Keratinocyte (primary cell): ENCODE measurements at regions not wholly inside any gene's neighbourhood (a gene's known extent, or its start where the extent isn't known, plus 50 kb on each side); places are given as distances from the start of the nearest gene placed in this dataset.

Experiments used
- DNase-seq: peaks from one replicate; pipeline ENCODE4 v3.0.0-alpha.2; 2011; ENCODE audit warnings: low read depth, missing footprints, low spot score
- FAIRE-seq: peaks from 2 replicates; lab custom pipeline; 2011; peaks lifted over from hg19 to GRCh38; lab: Jason Lieb, UNC
- H2AFZ ChIP-seq: 2 replicates; pipeline ENCODE4 v1.6.0; 2012; ENCODE audit warnings: low read length, control low read depth, inconsistent platforms; ENCODE audit not compliant: control insufficient read depth
- H3K27ac ChIP-seq: 2 replicates; pipeline ENCODE4 v1.5.1; 2011; ENCODE audit warnings: low read length; ENCODE audit not compliant: control insufficient read depth, insufficient read depth
- H3K27me3 ChIP-seq: 3 replicates; pipeline ENCODE4 v1.6.0; 2011; ENCODE audit warnings: low read length; ENCODE audit not compliant: control insufficient read depth, insufficient read depth; ENCODE audit errors: extremely low read depth
- H3K36me3 ChIP-seq, 2 experiments: 2 replicates in 1 of 2; 3 replicates in 1 of 2; pipeline ENCODE4 v1.5.1; 2011; ENCODE audit warnings: low read length in 2 of 2, mild to moderate bottlenecking in 1 of 2; ENCODE audit not compliant: control insufficient read depth in 2 of 2, insufficient read depth in 2 of 2; ENCODE audit errors: extremely low read depth in 1 of 2
- H3K4me1 ChIP-seq: 3 replicates; pipeline ENCODE4 v1.5.1; 2011; ENCODE audit warnings: low read length; ENCODE audit not compliant: control insufficient read depth, insufficient read depth; ENCODE audit errors: extremely low read depth
- H3K4me2 ChIP-seq: 3 replicates; pipeline ENCODE4 v1.6.0; 2011; ENCODE audit warnings: low read depth, low read length; ENCODE audit not compliant: control insufficient read depth, insufficient read depth; ENCODE audit errors: extremely low read depth
- H3K4me3 ChIP-seq, 3 experiments: fragments of 200-600 bp in 1 of 3; sonication (generic) in 1 of 3; 2 replicates in 2 of 3; 3 replicates in 1 of 3; pipeline ENCODE4 v1.5.1; 2011 to 2016; ENCODE audit warnings: low read length in 3 of 3, mild to moderate bottlenecking in 3 of 3, control low read depth in 2 of 3, inconsistent platforms in 1 of 3, low read depth in 1 of 3, mixed read lengths in 1 of 3, mixed run types in 1 of 3, moderate library complexity in 1 of 3; ENCODE audit not compliant: control insufficient read depth in 2 of 3, insufficient read depth in 2 of 3; ENCODE audit errors: extremely low read depth in 1 of 3
- H3K79me2 ChIP-seq: 2 replicates; pipeline ENCODE4 v1.6.0; 2012; ENCODE audit warnings: low read length; ENCODE audit not compliant: control insufficient read depth, insufficient read depth
- H3K9ac ChIP-seq: 3 replicates; pipeline ENCODE4 v1.6.0; 2011; ENCODE audit warnings: low read length; ENCODE audit not compliant: control insufficient read depth, insufficient read depth; ENCODE audit errors: extremely low read depth
- H3K9me1 ChIP-seq: 3 replicates; pipeline ENCODE4 v1.6.0; 2011; ENCODE audit warnings: low read length; ENCODE audit not compliant: control insufficient read depth, insufficient read depth; ENCODE audit errors: extremely low read depth
- H3K9me3 ChIP-seq: 2 replicates; pipeline ENCODE4 v1.5.1; 2012; ENCODE audit warnings: low read depth, low read length; ENCODE audit not compliant: control insufficient read depth
- H4K20me1 ChIP-seq: 3 replicates; pipeline ENCODE4 v1.6.0; 2011; ENCODE audit warnings: low read length; ENCODE audit not compliant: control insufficient read depth, insufficient read depth; ENCODE audit errors: extremely low read depth
- EZH2 ChIP-seq: IDR thresholded peaks from one replicate; pipeline ENCODE4 v1.6.1; 2012; ENCODE audit warnings: inconsistent platforms, mild to moderate bottlenecking, low read length, moderate library complexity
- dilution Hi-C: fragments of 300-500 bp; cut with MboI; formaldehyde crosslinking; loops from one replicate; pipeline ENCODE4 v1.7.0; 2020; ENCODE audit warnings: low sequenced_read_pairs; ENCODE audit not compliant: extremely low pct_ligation_motif_present
- TF ChIP-seq, protein P1 (sequence below), 3 experiments: IDR thresholded peaks in 1 of 3; conservative IDR thresholded peaks in 1 of 3; optimal IDR thresholded peaks in 1 of 3; 2 replicates in 2 of 3; 3 replicates in 1 of 3; pipeline versions ENCODE3 to v1.5.1; 2011; ENCODE audit warnings: low read length in 3 of 3, mild to moderate bottlenecking in 3 of 3, moderate library complexity in 2 of 3, control low read depth in 1 of 3, inconsistent platforms in 1 of 3; ENCODE audit not compliant: insufficient read depth in 2 of 3; ENCODE audit errors: extremely low read depth in 1 of 3

DNA sequence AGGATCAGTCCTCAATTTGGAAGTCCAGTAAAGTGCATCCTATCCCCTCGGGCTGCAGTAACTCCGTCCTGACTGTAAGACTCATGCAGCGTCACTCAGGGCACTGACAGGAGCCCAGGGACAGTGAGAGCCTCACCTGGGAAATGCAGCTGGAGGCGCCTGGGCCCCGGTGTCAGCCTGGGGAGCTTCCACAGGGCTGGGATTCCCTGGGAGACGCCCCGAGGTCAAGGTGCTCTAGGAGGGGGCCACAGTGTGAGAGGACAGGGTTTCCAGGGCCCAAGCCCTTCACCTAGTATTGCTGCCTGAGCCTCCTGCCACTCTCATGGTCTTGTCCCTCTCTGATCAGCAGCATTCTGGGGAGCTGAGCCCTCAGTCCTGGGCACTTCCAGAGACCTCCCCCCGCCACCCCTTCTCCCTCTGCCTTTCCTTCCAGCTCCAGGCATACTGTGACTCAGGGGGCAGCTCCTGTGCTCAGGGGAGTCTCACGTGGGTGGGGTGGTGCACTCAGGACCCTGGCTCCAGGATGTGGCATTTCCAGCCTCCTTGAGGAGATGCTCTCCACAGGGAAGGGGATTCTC is 99.1 kb upstream of the IGLL5 start:
- Histone ChIP-seq H3K9me3 (no peaks in the 10 kb centered on the region), H3K9me1 (no peaks in the 10 kb centered on the region), H3K9ac (no peak overlapping the region), H3K4me1 (no peaks in the 10 kb centered on the region), H3K79me2 (no peaks in the 10 kb centered on the region), H3K27ac (no peak overlapping the region), H3K36me3 (no peaks in the 10 kb centered on the region), H3K27me3 (peaks cover 3% of the 10 kb centered on the region), H4K20me1 (no peaks in the 10 kb centered on the region), H3K4me3 (no peak overlapping the region), H2AFZ (no peak overlapping the region), H3K4me2 (no peak overlapping the region)
- no peak for DNase-seq
- dilution Hi-C loops: no loop called here
- TF ChIP-seq EZH2: no peak
- TF ChIP-seq, protein P1, sequence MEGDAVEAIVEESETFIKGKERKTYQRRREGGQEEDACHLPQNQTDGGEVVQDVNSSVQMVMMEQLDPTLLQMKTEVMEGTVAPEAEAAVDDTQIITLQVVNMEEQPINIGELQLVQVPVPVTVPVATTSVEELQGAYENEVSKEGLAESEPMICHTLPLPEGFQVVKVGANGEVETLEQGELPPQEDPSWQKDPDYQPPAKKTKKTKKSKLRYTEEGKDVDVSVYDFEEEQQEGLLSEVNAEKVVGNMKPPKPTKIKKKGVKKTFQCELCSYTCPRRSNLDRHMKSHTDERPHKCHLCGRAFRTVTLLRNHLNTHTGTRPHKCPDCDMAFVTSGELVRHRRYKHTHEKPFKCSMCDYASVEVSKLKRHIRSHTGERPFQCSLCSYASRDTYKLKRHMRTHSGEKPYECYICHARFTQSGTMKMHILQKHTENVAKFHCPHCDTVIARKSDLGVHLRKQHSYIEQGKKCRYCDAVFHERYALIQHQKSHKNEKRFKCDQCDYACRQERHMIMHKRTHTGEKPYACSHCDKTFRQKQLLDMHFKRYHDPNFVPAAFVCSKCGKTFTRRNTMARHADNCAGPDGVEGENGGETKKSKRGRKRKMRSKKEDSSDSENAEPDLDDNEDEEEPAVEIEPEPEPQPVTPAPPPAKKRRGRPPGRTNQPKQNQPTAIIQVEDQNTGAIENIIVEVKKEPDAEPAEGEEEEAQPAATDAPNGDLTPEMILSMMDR (optimal IDR thresholded peaks at IDR 0.05 in 1 of 3, IDR thresholded peaks at IDR 0.05 in 1 of 3, conservative IDR thresholded peaks at IDR 0.05 in 1 of 3; ENCODE audit: extremely low read depth in 1 of 3, insufficient read depth in 2 of 3, low read length in 3 of 3): no peak
- FAIRE-seq: no peak

DNA sequence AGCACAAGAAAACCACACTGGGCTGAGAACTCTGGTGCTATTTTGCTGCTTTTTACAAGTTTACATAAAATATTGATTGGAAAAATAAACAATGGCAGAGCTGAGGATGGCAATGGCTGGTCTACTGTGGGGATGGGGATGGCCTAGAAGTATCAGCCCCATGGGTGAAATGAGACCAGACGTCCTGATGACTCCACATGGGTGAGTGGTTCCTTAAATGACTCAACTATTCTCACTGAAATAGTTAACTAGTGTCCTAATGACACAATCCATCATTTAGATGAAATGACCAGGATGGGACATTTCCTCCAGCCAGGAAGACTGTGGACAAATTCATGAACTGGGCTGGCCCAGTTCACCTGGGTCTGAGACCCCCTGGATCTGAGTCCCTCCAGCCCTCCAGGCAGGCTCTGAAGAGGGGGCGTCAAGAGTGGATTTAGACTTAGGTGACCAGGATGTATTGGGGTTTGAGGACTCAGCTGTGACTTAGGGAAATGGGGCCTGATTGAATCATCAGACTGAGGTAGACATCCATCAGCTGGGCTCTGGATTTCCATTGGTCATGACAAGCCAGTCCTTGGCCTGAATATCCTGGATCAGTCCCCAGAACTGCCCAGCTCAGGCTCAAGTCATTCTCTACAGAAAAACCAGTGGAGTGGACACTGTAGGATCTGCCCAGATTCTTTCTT is 98.2 kb upstream of the IGLL5 start:
- Histone ChIP-seq H3K36me3 (no peaks in the 10 kb centered on the region), H3K9me1 (no peaks in the 10 kb centered on the region), H3K79me2 (no peaks in the 10 kb centered on the region), H3K9ac (no peak overlapping the region), H3K27me3 (peaks cover 3% of the 10 kb centered on the region), H3K9me3 (no peaks in the 10 kb centered on the region), H3K4me3 (no peak overlapping the region), H3K4me2 (no peak overlapping the region), H4K20me1 (no peaks in the 10 kb centered on the region), H2AFZ (no peak overlapping the region), H3K27ac (no peak overlapping the region), H3K4me1 (no peaks in the 10 kb centered on the region)
- FAIRE-seq (no peak), DNase-seq (no peak)
- dilution Hi-C loops: no loop called here
- TF ChIP-seq, protein P1 (optimal IDR thresholded peaks at IDR 0.05 in 1 of 3, IDR thresholded peaks at IDR 0.05 in 1 of 3, conservative IDR thresholded peaks at IDR 0.05 in 1 of 3; ENCODE audit: extremely low read depth in 1 of 3, insufficient read depth in 2 of 3, low read length in 3 of 3): no peak
- TF ChIP-seq EZH2: no peak
